ENCODE measurements at regions not wholly inside any gene's neighbourhood (a gene's known extent, or its start where the extent isn't known, plus 50 kb on each side); places are given as distances from the start of the nearest gene placed in this dataset.

- TF ChIP-seq, protein P1, sequence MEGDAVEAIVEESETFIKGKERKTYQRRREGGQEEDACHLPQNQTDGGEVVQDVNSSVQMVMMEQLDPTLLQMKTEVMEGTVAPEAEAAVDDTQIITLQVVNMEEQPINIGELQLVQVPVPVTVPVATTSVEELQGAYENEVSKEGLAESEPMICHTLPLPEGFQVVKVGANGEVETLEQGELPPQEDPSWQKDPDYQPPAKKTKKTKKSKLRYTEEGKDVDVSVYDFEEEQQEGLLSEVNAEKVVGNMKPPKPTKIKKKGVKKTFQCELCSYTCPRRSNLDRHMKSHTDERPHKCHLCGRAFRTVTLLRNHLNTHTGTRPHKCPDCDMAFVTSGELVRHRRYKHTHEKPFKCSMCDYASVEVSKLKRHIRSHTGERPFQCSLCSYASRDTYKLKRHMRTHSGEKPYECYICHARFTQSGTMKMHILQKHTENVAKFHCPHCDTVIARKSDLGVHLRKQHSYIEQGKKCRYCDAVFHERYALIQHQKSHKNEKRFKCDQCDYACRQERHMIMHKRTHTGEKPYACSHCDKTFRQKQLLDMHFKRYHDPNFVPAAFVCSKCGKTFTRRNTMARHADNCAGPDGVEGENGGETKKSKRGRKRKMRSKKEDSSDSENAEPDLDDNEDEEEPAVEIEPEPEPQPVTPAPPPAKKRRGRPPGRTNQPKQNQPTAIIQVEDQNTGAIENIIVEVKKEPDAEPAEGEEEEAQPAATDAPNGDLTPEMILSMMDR (IDR thresholded peaks at IDR 0.05) = no peak
- TF ChIP-seq POLR2A (IDR thresholded peaks at IDR 0.05) = no peak
- no peak for TF ChIP-seq POLR2AphosphoS5 (IDR thresholded peaks at IDR 0.05)
Observed at GRCh38 chr2:128668946-128669345, 350.3 kb upstream of the HS6ST1 start.

Data from prostate gland (tissue), 2 donors.